ENCODE measurements at regions not wholly inside any gene's neighbourhood (a gene's known extent, or its start where the extent isn't known, plus 50 kb on each side); places are given as distances from the start of the nearest gene placed in this dataset.

- in situ Hi-C loops (cut with HindIII; ENCODE audit: low sequenced_read_pairs), result no loop called here
Measured at GRCh38 chr2:180419212-180419611, 412.1 kb upstream of the CWC22 start.

GRCh38 chr2:180416627-180417026, 409.5 kb upstream of the CWC22 start:
- TF ChIP-seq CTCF (IDR thresholded peaks at IDR 0.05; ENCODE audit: low read depth, low read length), result no peak
- no peak overlapping the region for H3K4me3 ChIP-seq (ENCODE audit: low read depth, low read length)
- in situ Hi-C loops (cut with HindIII; ENCODE audit: low sequenced_read_pairs), result no loop called here
- no peak for DNase-seq (ENCODE audit: low read depth, low spot score)

More at GRCh38 chr2:180419212-180419611, 412.1 kb upstream of the CWC22 start:
- TF ChIP-seq CTCF (IDR thresholded peaks at IDR 0.05; ENCODE audit: low read depth, low read length), result no peak
- no peak overlapping the region for H3K4me3 ChIP-seq (ENCODE audit: low read depth, low read length)
- no peak for DNase-seq (ENCODE audit: low read depth, low spot score)

GRCh38 chr2:180413336-180413735, 406.2 kb upstream of the CWC22 start:
- no peak for TF ChIP-seq CTCF (IDR thresholded peaks at IDR 0.05; ENCODE audit: low read depth, low read length)
- in situ Hi-C loops (cut with HindIII; ENCODE audit: low sequenced_read_pairs), result no loop called here
- H3K4me3 ChIP-seq (ENCODE audit: low read depth, low read length), result no peak overlapping the region
- DNase-seq (ENCODE audit: low read depth, low spot score), result no peak

GRCh38 chr2:180412219-180412618, 405.1 kb upstream of the CWC22 start:
- no peak for TF ChIP-seq CTCF (IDR thresholded peaks at IDR 0.05; ENCODE audit: low read depth, low read length)
- DNase-seq (ENCODE audit: low read depth, low spot score), result no peak
- no peak overlapping the region for H3K4me3 ChIP-seq (ENCODE audit: low read depth, low read length)
- in situ Hi-C loops (cut with HindIII; ENCODE audit: low sequenced_read_pairs), result no loop called here

- H3K4me3 ChIP-seq (ENCODE audit: low read depth, low read length), result no peak overlapping the region
- in situ Hi-C loops (cut with HindIII; ENCODE audit: low sequenced_read_pairs), result no loop called here
- DNase-seq (ENCODE audit: low read depth, low spot score), result no peak
- TF ChIP-seq CTCF (IDR thresholded peaks at IDR 0.05; ENCODE audit: low read depth, low read length), result no peak
Measured at GRCh38 chr2:180411661-180412060, 404.6 kb upstream of the CWC22 start.

- no peak overlapping the region for H3K4me3 ChIP-seq (ENCODE audit: low read depth, low read length)
- TF ChIP-seq CTCF (IDR thresholded peaks at IDR 0.05; ENCODE audit: low read depth, low read length), result no peak
- in situ Hi-C loops (cut with HindIII; ENCODE audit: low sequenced_read_pairs), result no loop called here
- no peak for DNase-seq (ENCODE audit: low read depth, low spot score)
Measured at GRCh38 chr2:180406687-180407086, 399.6 kb upstream of the CWC22 start.

- H3K4me3 ChIP-seq (ENCODE audit: low read depth, low read length), result no peak overlapping the region
- DNase-seq (ENCODE audit: low read depth, low spot score), result no peak
- no peak for TF ChIP-seq CTCF (IDR thresholded peaks at IDR 0.05; ENCODE audit: low read depth, low read length)
- in situ Hi-C loops (cut with HindIII; ENCODE audit: low sequenced_read_pairs), result no loop called here
Measured at GRCh38 chr2:180405520-180405919, 398.4 kb upstream of the CWC22 start.

Data from astrocyte of the spinal cord (primary cell).